ENCODE measurements at regions not wholly inside any gene's neighbourhood (a gene's known extent, or its start where the extent isn't known, plus 50 kb on each side); places are given as distances from the start of the nearest gene placed in this dataset.
"Not testable (repeated sequence)": the region's sequence is repeated elsewhere in the genome, so short reads cannot be mapped to it uniquely, and the experiment has no call there.

DNA sequence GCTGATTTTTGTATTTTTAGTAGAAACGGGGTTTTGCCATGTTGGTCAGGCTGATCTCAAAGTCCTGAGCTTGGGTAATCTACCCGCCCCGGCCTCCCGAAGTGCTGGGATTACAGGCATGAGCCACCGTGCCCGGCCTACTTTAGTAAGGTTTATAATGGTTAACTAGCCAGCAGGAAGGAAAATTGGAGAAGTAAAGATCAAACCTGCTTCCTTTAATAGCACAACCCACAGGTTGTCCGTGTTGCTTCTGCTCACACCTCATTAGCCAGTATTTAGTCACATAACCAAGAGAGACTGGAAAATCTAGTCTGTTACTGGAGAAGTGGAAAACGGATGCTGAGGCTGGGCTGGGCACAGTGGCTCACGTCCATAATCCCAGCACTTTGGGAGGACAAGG is 51.9 kb upstream of the TBL1XR1 start:
- no peak for DNase-seq

DNA sequence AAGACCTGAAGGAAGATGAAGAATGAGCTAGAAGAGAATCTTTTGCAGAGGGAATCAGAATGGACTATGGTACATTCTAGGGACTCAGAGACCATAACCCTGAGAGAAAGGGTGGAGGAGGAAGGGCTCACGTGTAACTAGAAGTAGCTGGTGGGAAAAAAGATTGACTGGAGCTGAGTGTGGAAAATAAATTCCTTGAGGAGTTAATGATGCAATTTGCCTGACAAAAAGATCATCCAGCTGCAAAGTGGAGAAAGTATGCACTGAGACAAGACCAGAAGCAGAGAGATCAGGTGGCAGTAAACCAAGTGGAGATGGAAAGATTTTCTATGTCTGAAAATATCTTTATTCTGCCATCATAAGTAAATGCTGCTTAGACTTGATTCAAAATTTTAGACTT is 52.9 kb upstream of the TBL1XR1 start:
- DNase-seq: no peak

- DNase-seq: no peak
Observed at GRCh38 chr3:177251755-177252154, 54.5 kb upstream of the TBL1XR1 start.

GRCh38 chr3:177257006-177257405 is 59.7 kb upstream of the TBL1XR1 start:
- DNase-seq: no peak

GRCh38 chr3:177257625-177258024 is 60.3 kb upstream of the TBL1XR1 start:
- no peak for DNase-seq

GRCh38 chr3:177262396-177262795 is 65.1 kb upstream of the TBL1XR1 start:
- DNase-seq: no peak

- DNase-seq: no peak
Observed at GRCh38 chr3:177263615-177264368, 66.5 kb upstream of the TBL1XR1 start.

DNA sequence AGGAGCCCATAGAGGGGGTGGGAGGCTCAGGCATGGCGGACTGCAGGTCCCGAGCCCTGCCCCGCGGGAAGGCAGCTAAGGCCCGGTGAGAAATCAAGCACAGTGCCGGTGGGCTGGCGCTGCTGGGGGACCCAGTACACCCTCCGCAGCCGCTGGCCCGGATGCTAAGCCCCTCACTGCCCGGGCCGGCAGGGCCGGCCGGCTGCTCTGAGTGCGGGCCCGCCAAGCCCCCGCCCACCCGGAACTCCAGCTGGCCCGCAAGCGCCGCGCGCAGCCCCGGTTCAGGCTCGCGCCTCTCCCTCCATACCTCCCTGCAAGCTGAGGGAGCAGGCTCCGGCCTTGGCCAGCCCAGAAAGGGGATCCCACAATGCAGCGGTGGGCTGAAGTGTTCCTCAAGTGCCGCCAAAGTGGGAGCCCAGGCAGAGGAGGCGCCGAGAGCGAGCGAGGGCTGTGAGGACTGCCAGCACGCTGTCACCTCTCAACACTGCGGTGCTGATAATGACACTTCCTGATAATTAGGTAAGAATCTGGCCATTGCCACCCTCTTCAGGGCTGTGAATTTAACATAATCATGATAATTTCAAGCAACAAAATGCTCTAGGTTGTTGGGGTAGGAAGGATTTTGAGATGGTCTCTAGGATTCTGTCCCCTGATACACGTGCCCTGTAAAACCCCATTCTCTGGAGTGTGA is 74.7 kb upstream of the TBL1XR1 start:
- DNase-seq: not testable (repeated sequence)

DNA sequence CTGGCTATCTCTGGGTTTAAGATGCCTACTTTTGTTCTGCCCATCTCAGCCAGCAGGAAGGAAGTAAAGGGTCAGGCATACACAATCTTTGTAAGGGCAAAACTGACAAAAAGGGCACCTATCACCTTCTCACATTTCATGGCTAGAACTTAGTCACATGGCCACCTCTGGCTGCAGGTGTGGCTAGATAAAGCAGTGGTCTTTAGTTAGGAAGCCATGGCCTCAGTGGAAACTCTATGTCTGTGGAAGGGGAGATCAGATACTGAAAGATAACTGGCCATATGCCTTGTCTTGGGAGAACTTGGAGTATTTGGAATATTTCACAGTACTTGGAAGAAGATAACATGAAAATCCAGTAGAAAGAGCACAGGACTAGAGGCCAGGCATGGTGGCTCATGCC is 80.7 kb upstream of the TBL1XR1 start:
- DNase-seq: no peak

DNA sequence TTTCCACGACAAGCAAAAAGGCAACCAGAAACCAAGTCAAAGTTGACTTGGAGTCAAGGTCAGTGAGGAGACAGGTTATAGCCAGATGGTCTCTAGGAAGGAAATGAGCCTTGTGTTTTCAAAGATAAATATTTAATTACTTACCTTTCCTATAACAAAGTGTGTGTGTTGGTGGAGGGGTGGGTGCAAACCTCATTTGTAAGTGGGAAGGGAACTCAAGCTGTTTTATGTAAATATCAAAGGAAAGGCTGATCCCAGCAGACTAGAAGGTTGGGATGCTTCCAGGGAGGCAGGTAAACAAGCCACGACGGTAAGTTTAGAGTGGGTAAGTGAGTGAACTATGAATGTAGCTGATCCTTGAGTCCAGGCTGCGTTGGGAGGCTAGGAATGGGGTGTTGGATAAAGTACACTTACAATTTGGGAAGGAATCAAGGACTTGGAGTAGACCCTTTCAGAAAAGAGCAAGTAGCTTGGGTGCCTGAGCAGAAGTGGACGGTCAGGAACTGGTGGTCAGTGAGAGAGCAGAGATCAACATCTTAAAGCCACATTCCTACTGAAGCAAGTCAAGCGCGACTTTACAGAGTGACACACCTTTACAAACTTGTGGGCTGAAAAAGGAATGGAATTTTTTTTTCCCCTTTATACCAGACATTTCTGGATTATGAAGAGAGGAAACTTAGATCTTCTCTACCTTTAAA is 82.0 kb upstream of the TBL1XR1 start:
- DNase-seq: no peak

DNA sequence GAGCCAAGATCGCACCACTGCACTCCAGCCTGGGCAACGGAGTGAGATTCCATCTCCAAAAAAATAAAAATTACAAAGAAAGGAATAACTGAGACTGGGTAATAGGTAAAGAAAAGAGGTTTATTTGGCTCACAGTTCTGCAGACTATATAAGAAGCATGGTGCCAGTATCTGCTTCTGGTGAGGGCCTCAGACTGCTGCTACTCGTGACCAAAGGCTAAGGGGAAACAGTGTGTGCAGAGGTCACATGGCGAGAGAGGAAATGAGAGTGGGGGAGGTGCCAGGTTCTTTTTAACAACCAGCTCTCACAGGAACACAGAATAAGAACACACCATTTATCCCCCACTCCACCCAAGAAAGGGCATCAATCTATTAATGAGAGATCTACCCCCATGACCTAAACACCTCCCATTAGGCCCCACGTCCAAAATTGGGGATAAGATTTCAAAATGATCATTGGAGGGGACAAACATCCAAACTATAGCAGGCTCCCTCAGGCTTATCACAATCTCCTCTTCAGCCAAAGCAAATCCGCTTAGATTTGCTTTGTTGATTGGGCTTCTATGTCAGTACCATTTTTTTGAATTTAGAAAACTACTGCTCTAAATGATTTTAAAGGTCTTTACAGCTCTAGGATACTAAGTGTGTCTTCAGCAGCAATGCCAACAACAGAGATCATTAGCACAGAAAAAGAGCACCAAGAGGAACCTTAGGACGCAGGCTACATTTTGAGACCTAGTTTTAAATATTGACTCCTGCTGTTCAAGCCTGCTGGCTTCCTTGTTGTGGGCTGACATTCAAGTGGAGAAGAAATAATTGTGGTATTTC is 84.2 kb upstream of the TBL1XR1 start:
- DNase-seq: no peak

DNA sequence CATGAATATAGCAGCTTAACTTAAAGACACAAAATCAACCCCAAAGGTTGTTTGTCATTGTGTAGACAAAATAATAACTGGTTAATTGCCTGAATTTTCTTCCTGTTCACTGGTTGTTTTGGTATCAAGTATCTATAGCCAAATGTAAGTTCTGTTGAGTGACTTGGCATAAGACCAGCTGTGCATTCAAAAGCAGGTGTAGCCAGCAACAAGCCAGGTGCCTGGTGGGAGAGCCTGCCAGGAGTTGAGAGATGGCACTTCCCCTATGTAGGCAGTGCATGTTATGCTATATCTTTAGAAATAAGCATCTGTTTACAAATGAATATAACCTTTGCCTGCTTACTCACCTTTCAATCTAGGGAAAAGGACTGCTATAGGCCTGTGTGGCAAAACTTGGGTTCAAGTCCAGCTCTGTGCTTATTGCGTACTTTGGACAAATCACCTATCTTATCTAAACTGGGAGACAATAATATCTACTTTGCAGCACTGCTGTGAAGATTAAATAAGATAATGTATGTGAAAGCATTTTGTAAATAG is 84.9 kb upstream of the TBL1XR1 start:
- DNase-seq: no peak

DNA sequence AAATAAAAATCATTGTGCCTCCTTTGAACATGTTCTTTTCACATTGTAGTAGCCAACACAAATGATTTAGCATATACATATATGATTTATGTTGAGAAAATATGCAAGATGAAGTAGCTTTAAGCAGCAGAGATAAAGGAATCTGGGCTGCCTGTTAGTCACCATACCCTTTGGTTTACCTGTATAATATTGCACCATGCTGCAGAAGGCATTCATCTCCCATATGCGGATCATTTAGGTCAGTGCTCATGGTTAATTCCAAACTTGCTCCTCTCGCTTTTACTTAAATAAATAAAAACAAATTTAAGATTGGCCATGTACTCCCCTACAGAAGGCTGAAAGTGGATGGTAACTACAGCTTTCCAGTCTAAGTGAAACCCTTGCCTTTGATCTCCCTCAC is 86.7 kb upstream of the TBL1XR1 start:
- no peak for DNase-seq

DNA sequence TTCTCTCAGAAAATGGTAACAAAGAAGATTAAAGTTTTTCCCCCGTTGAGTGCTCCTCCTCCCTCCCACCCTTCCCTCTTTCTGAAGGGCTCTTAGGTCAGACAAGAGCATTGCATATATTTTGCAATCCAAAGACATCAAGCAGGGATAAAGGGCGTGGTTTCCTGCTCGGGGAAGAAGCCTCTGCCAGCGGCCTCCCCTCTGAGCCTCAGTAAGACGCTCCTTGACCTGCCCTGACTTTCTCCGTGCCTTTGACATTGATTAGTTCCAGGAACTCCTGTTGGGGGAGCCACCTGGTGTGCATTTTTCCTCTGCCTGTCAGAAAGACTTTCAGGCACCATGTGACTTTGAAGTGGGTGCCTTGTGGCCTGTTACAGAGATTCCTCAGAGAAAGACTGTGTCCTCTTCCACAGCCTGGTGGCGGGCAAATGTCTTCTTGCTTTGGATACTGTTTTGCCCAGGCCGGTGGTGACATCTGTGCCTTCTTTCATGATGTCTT is 87.2 kb upstream of the TBL1XR1 start:
- DNase-seq: no peak

DNA sequence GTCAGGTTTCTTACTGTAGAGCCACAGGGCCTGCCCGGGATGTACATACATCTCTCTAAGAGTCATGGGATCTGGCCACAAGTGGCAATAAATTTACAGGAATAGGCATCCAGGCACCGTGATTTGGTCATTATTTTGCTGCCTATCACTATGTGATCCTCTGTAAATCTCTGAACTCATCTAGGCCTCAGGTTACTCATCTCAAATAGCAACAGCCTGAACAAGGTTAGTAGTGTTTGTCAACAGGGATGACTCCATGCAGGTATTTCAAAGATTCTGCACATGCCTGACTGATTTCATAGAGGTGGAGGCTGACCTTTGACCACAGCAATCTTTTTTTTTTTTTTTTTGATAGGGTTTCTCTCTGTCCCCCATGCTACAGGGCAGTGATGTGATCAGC is 88.8 kb upstream of the TBL1XR1 start:
- DNase-seq: no peak

- DNase-seq: no peak
Observed at GRCh38 chr3:177287231-177287630, 89.9 kb upstream of the TBL1XR1 start.

GRCh38 chr3:177290633-177291032 is 93.4 kb upstream of the TBL1XR1 start:
- no peak for DNase-seq

- no peak for DNase-seq
Observed at GRCh38 chr3:177294221-177294620, 96.9 kb upstream of the TBL1XR1 start.

GRCh38 chr3:177295116-177295515 is 97.8 kb upstream of the TBL1XR1 start:
- DNase-seq: no peak

GRCh38 chr3:177299250-177299649 is 102.0 kb upstream of the TBL1XR1 start:
- DNase-seq: no peak
